Esophagus muscularis mucosa (tissue), 4 donors: ENCODE measurements at regions not wholly inside any gene's neighbourhood (a gene's known extent, or its start where the extent isn't known, plus 50 kb on each side); places are given as distances from the start of the nearest gene placed in this dataset.
"Not testable (repeated sequence)": the region's sequence is repeated elsewhere in the genome, so short reads cannot be mapped to it uniquely, and the experiment has no call there.

Experiments
- DNase-seq: peaks from one replicate; pipeline ENCODE4 v3.0.0-alpha.2; 2017; ENCODE audit errors: extremely low spot score
- H3K27ac ChIP-seq, 4 donors: fragments of 200-600 bp; sonication (generic); replicated peaks in 1 of 4; 1 replicate in 3 of 4; 2 replicates in 1 of 4; pipeline ENCODE4 v1.5.1; 2016 to 2019; ENCODE audit warnings: mild to moderate bottlenecking in 1 of 4
- H3K27me3 ChIP-seq, 4 donors: fragments of 200-600 bp; sonication (generic); one replicate each; pipeline versions ENCODE4 v1.5.1 to v1.6.0; 2016 to 2019
- H3K36me3 ChIP-seq, 4 donors: fragments of 200-600 bp; sonication (generic); one replicate each; pipeline ENCODE4 v1.5.1; 2016 to 2019
- H3K4me1 ChIP-seq, 4 donors: fragments of 200-600 bp; sonication (generic); one replicate each; pipeline ENCODE4 v1.5.1; 2016 to 2019
- H3K4me3 ChIP-seq, 4 donors: fragments of 200-600 bp; sonication (generic); 1 replicate in 2 of 4; 2 replicates in 2 of 4; pipeline ENCODE4 v1.5.1; 2016 to 2019; ENCODE audit warnings: mild to moderate bottlenecking in 4 of 4, moderate library complexity in 1 of 4
- H3K9me3 ChIP-seq, 4 donors: fragments of 200-600 bp; sonication (generic); 1 replicate in 3 of 4; 2 replicates in 1 of 4; pipeline ENCODE4 v1.5.1; 2016 to 2019
- EP300 ChIP-seq: sonication (generic); formaldehyde crosslinking; IDR thresholded peaks from one replicate; pipeline ENCODE4 v1.6.1; 2017; ENCODE audit warnings: antibody characterized with exemption
- POLR2A ChIP-seq: fragments of 450-650 bp; IDR thresholded peaks from one replicate; pipeline ENCODE4 v1.6.1; 2017; ENCODE audit warnings: antibody characterized with exemption, moderate library complexity, mild to moderate bottlenecking, low read depth
- POLR2AphosphoS5 ChIP-seq, 2 donors: sonication (generic); formaldehyde crosslinking; IDR thresholded peaks; one replicate each; pipeline ENCODE4 v1.6.1; 2017; ENCODE audit warnings: antibody characterized with exemption in 2 of 2
- WGBS: methylation state at CpG from one replicate; pipeline ENCODE4 v1.1.5; 2018; 5-methylcytosine and 5-hydroxymethylcytosine counted together
- intact Hi-C: fragments of 100-400 bp; cut with DNase I; formaldehyde crosslinking; loops from one replicate; pipeline ENCODE4 v1.15.1; 2023
- TF ChIP-seq, protein P1 (sequence below), 3 experiments: fragments of 200-600 bp in 2 of 3; fragments of 450-650 bp in 1 of 3; sonication (generic) in 2 of 3; IDR thresholded peaks; one replicate each; pipeline ENCODE4 v1.5.1; 2017 to 2019; ENCODE audit warnings: antibody characterized with exemption in 3 of 3, mild to moderate bottlenecking in 2 of 3, moderate library complexity in 1 of 3

DNA sequence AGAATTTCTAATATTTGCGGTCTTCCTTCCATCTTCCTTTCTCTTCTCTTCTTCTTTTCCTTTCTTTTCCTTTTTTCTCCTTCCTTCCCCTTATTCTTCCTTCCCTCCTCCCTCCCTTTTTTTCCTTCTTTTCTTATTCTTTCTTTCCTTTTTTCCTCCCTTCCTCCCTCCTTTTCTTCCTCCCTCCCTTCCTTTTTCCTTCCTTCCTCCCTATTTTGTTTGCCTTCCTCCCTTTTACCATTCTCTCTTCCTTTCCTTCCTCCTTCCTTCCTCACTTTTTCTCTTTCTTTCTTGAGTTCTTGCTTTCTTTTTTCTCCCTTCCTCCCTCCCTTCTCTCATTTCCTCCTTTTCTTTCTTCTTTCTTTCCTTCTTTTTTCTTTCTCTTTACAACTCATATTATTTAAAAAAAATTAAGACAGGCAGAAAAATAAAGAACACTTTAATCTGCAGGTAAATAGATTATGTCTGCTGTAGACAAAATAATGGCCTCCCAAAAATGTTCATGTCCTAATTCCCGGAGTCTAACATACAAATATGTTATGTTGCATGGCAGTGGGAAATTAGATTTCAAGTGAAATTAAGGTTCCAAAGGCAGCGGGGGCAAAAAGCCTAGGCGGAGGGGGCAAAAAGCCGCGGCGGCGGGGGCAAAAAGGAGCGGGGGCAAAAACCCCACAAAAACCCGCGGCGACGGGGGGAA, 152.4 kb downstream of the ANKRD30BL start:
- no peaks in the 10 kb centered on the region for H3K36me3 ChIP-seq
- DNase-seq, result no peak
- peaks cover 0 to 26% (median 13%) of the 10 kb centered on the region in 4 donors for H3K27me3 ChIP-seq
- peak overlapping the region; percentile 41 to 47 (median 44) for H3K4me3 ChIP-seq
- TF ChIP-seq EP300 (no peak), POLR2AphosphoS5 (IDR thresholded peaks at IDR 0.05) (no peak), POLR2A (no peak)
- TF ChIP-seq, protein P1, sequence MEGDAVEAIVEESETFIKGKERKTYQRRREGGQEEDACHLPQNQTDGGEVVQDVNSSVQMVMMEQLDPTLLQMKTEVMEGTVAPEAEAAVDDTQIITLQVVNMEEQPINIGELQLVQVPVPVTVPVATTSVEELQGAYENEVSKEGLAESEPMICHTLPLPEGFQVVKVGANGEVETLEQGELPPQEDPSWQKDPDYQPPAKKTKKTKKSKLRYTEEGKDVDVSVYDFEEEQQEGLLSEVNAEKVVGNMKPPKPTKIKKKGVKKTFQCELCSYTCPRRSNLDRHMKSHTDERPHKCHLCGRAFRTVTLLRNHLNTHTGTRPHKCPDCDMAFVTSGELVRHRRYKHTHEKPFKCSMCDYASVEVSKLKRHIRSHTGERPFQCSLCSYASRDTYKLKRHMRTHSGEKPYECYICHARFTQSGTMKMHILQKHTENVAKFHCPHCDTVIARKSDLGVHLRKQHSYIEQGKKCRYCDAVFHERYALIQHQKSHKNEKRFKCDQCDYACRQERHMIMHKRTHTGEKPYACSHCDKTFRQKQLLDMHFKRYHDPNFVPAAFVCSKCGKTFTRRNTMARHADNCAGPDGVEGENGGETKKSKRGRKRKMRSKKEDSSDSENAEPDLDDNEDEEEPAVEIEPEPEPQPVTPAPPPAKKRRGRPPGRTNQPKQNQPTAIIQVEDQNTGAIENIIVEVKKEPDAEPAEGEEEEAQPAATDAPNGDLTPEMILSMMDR (IDR thresholded peaks at IDR 0.05), result no peak
- no peaks in the 10 kb centered on the region for H3K9me3 ChIP-seq
- intact Hi-C loops, result no loop called here
- no peak overlapping the region for H3K27ac ChIP-seq
- WGBS, result 11% methylated on average over 13 of the region's 13 CpGs
- peaks cover 0 to 11% (median 8%) of the 10 kb centered on the region in 4 donors for H3K4me1 ChIP-seq

DNA sequence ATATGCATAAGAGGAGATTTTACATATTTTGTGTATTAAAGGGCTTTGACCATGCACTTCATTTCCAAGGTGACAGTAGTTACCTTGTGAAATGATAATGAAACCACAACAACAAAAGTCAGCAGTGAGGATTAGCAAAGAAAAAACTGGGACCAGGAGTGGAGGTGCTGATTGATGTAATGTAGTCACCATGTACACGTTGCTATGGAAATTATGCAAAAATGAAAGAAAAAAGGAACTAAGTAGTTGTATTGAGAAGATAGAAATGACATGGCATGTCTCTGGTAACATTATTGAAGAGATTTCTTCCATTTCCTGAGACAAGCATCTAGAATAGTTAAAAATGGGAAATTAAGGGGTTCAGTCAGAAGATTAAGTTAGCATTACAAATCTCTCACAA, 171.0 kb downstream of the ANKRD30BL start:
- intact Hi-C loops, result not testable (repeated sequence)

DNA sequence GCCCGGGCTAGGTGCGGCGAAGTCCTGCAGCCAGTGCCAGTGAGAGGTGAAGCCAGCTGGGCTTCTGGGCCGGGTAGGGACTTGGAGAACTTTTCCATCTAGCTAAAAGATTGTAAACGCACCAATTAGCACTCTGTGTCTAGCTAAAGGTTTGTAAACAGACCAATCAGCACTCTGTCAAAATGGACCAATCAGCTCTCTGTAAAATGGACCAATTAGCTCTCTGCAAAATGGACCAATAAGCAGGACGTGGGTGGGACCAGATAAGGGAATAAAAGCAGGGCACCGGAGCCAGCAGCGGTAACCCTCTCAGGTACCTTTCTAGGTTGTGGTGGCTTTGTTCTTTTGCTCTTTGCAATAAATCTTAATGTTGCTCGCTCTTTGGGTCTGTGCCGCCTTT, 195.1 kb downstream of the ANKRD30BL start:
- 86% methylated on average over 10 of the region's 10 CpGs for WGBS
- H3K36me3 ChIP-seq, H3K4me1 ChIP-seq, H3K27ac ChIP-seq, intact Hi-C loops, H3K27me3 ChIP-seq, H3K9me3 ChIP-seq, DNase-seq, H3K4me3 ChIP-seq: not testable (repeated sequence)

More for the DNA sequence above, 171.0 kb downstream of the ANKRD30BL start:
- H3K9me3 ChIP-seq, H3K36me3 ChIP-seq, DNase-seq, H3K27ac ChIP-seq, H3K4me1 ChIP-seq, H3K4me3 ChIP-seq, H3K27me3 ChIP-seq: not testable (repeated sequence)
- WGBS, result 55% methylated on average over 1 of the region's 1 CpG

DNA sequence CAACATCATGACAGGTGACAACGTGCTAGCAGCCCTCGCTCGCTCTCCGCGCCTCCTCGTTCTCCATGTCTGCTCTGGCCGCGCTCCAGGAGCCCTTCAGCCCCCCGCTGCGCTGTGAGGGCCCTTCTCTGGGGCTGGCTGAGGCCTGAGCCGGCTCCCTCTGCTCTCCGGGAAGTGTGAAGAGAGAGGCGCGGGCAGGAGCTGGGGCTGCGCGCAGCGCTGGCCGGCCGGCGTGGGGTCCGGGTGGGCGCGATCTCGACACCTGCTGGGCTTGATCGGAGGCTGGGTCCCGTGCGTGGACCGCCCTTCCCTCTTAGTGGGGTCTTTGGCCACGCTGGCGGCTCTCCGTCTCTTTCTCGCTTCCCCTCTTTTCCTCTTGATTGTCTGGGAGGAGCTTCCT, 195.5 kb downstream of the ANKRD30BL start:
- H3K27ac ChIP-seq, result no peak overlapping the region
- 95% methylated on average over 31 of the region's 32 CpGs for WGBS

DNA sequence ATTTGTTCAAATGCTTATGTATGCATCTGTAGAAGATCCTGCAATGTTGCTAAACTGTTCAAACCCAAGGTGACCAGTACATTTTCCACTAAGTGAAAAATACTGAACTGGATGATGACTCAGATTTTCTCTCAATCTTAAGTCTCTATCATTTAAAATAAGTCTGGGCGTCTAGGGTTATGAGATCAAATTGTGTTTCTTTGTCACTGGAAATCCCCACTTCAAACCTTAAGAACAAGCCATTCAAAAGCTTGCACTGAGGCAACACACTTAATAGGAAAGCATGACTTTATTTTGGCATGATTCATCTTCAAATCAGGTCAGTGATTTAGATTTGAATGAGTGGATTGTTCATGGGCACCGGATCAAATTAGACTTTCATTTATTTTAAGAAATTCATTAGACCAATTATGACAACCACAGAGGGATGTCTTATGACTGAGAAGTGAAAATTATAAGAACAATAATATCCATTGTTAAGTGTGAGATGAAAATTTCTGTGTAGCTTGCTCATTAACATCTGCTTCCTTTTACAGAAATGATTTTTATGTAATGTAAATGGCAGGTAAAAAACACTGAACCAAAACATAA, 203.6 kb downstream of the ANKRD30BL start:
- H3K9me3 ChIP-seq, H3K27me3 ChIP-seq, intact Hi-C loops, H3K36me3 ChIP-seq, H3K27ac ChIP-seq, DNase-seq, H3K4me1 ChIP-seq, H3K4me3 ChIP-seq: not testable (repeated sequence)
- 69% methylated on average over 2 of the region's 2 CpGs for WGBS

More for the DNA sequence above, 195.5 kb downstream of the ANKRD30BL start:
- Histone ChIP-seq H3K4me3 (no peak overlapping the region), H3K36me3 (no peaks in the 10 kb centered on the region), H3K4me1 (no peaks in the 10 kb centered on the region), H3K9me3 (peaks cover 0 to 4% (median 0%) of the 10 kb centered on the region in 4 donors), H3K27me3 (peaks cover 0 to 4% (median 0%) of the 10 kb centered on the region in 4 donors)
- TF ChIP-seq, protein P1 (IDR thresholded peaks at IDR 0.05), result no peak
- no peak for TF ChIP-seq POLR2AphosphoS5 (IDR thresholded peaks at IDR 0.05)
- no peak for TF ChIP-seq EP300
- no peak for TF ChIP-seq POLR2A
- intact Hi-C loops, result no loop called here
- no peak for DNase-seq

DNA sequence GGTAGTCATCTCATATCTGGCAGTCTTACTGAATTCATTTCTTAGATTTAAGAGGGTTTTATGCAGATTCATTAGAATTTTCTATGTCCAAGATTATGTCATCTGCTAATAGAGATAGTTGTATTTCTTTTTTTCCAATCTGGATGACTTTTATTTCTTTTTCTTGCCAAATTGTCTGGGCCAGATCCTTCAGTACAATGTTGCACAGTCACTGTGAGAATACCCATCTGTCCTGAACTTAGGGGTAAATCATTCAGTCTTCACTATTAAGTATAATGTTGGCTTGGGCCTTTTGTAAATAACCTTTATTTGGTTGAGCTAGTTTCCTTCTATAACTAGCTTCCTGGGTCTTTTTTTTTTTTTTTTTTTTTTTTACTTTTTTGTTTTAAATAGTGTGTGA, 213.1 kb downstream of the ANKRD30BL start:
- H3K27ac ChIP-seq, H3K27me3 ChIP-seq, H3K36me3 ChIP-seq, H3K9me3 ChIP-seq, H3K4me1 ChIP-seq, H3K4me3 ChIP-seq, intact Hi-C loops, DNase-seq: not testable (repeated sequence)

DNA sequence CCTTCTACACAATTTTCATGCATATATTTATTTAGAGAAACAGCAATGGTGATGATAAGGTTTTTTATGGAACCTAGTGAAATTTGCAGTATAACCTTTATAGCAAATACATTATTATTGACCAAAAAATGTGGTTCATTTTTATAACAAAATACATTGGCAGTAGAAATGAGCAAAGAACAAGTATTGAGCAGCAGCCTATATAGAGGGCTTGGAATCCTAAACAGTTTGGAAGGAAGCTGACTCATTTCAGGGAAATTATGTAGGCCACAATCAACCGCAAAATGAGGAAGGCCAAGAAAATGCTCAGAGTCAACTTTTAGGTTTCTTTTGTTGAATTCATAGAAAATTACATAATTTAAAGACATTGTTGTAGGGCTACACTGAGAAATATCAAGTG, 238.5 kb downstream of the ANKRD30BL start:
- H3K27me3 ChIP-seq, H3K4me1 ChIP-seq, intact Hi-C loops, H3K9me3 ChIP-seq, H3K27ac ChIP-seq, H3K36me3 ChIP-seq, H3K4me3 ChIP-seq, DNase-seq: not testable (repeated sequence)
- 43% methylated on average over 1 of the region's 1 CpG for WGBS

DNA sequence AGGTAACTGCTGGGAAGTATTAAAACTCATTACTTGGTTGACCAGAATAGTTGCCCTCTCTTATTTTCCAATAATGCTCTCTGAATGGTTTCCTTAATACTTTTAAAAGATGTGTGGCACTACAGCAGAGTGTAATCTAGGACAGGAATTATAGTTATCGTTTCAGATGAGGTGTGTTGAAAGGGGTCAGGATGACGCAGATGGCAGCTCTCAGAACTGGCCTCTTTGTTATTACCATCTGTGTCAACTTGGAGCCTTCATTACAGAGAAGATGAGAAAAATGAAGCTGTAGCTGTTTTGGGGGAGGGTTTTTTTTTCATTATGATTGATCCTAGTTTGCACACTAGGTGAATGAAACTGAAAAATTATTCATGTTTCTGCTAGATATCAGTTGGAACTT, 238.9 kb downstream of the ANKRD30BL start:
- DNase-seq, H3K9me3 ChIP-seq, H3K36me3 ChIP-seq, intact Hi-C loops, H3K4me3 ChIP-seq, H3K27me3 ChIP-seq, H3K27ac ChIP-seq, H3K4me1 ChIP-seq: not testable (repeated sequence)
- WGBS, result 25% methylated on average over 2 of the region's 2 CpGs
